Neural progenitor cell (in vitro differentiated cells): ENCODE measurements at regions not wholly inside any gene's neighbourhood (a gene's known extent, or its start where the extent isn't known, plus 50 kb on each side); places are given as distances from the start of the nearest gene placed in this dataset.

Experiments used
- DNase-seq: peaks from one replicate; pipeline ENCODE4 v3.0.0-alpha.2; 2016; ENCODE audit warnings: low spot score
- H2AFZ ChIP-seq: fragments of 200-600 bp; sonication (generic); replicated peaks from 2 replicates; pipeline ENCODE4 v1.6.1; 2016; ENCODE audit warnings: antibody characterized with exemption
- H3F3A ChIP-seq: fragments of 200-600 bp; sonication (generic); 2 replicates; pipeline ENCODE4 v1.6.1; 2016; ENCODE audit warnings: antibody characterized with exemption, low read depth
- H3K27ac ChIP-seq: fragments of 200-600 bp; sonication (generic); 2 replicates; pipeline ENCODE4 v1.5.1; 2016; ENCODE audit warnings: mild to moderate bottlenecking
- H3K27me3 ChIP-seq: fragments of 200-600 bp; sonication (generic); 2 replicates; pipeline ENCODE4 v1.6.1; 2016; ENCODE audit warnings: mild to moderate bottlenecking, moderate library complexity
- H3K36me3 ChIP-seq: fragments of 200-600 bp; sonication (generic); 2 replicates; pipeline ENCODE4 v1.5.1; 2016
- H3K4me1 ChIP-seq: fragments of 200-600 bp; sonication (generic); 2 replicates; pipeline ENCODE4 v1.6.1; 2016; ENCODE audit warnings: mixed run types
- H3K4me2 ChIP-seq: fragments of 200-600 bp; sonication (generic); 2 replicates; pipeline ENCODE4 v1.6.1; 2016
- H3K4me3 ChIP-seq: fragments of 200-600 bp; sonication (generic); 2 replicates; pipeline ENCODE4 v1.5.1; 2016
- H3K79me2 ChIP-seq: fragments of 200-600 bp; sonication (generic); 2 replicates; pipeline ENCODE4 v1.6.1; 2016; ENCODE audit warnings: low read depth
- H3K9ac ChIP-seq: fragments of 200-600 bp; sonication (generic); 2 replicates; pipeline ENCODE4 v1.6.1; 2016
- H3K9me3 ChIP-seq: fragments of 200-600 bp; sonication (generic); 2 replicates; pipeline ENCODE4 v1.5.1; 2016; ENCODE audit warnings: low read depth
- H4K20me1 ChIP-seq: fragments of 200-600 bp; sonication (generic); 2 replicates; pipeline ENCODE4 v1.6.1; 2016; ENCODE audit warnings: low read depth
- H3K27ac Mint-ChIP-seq: 3 replicates; pipeline ENCODE4 v1.8.0; 2021; ENCODE audit warnings: mixed read lengths
- H3K27me3 Mint-ChIP-seq: 2 replicates; pipeline ENCODE4 v1.8.0; 2022; ENCODE audit warnings: low read depth, mild to moderate bottlenecking, inconsistent platforms, moderate library complexity, mixed read lengths; ENCODE audit not compliant: insufficient read depth
- H3K36me3 Mint-ChIP-seq: 3 replicates; pipeline ENCODE4 v1.8.0; 2021; ENCODE audit warnings: mixed read lengths
- H3K4me1 Mint-ChIP-seq: 3 replicates; pipeline ENCODE4 v1.8.0; 2021; ENCODE audit warnings: mixed read lengths
- H3K4me3 Mint-ChIP-seq: 3 replicates; pipeline ENCODE4 v1.8.0; 2021; ENCODE audit warnings: mild to moderate bottlenecking, moderate library complexity, mixed read lengths
- H3K9me3 Mint-ChIP-seq: 3 replicates; pipeline ENCODE4 v1.8.0; 2020; ENCODE audit warnings: mixed read lengths
- EZH2 ChIP-seq: fragments of 200-600 bp; sonication (generic); IDR thresholded peaks from 2 replicates; pipeline ENCODE4 v1.6.1; 2017; ENCODE audit warnings: antibody characterized with exemption, mild to moderate bottlenecking, moderate library complexity
- EZH2phosphoT487 ChIP-seq: fragments of 200-600 bp; sonication (generic); IDR thresholded peaks from 2 replicates; pipeline ENCODE4 v1.6.1; 2017; ENCODE audit warnings: antibody characterized with exemption
- TF ChIP-seq, protein P1 (sequence below): fragments of 200-600 bp; sonication (generic); IDR thresholded peaks from 2 replicates; pipeline ENCODE4 v1.5.1; 2017; ENCODE audit warnings: antibody characterized with exemption, mild to moderate bottlenecking

DNA sequence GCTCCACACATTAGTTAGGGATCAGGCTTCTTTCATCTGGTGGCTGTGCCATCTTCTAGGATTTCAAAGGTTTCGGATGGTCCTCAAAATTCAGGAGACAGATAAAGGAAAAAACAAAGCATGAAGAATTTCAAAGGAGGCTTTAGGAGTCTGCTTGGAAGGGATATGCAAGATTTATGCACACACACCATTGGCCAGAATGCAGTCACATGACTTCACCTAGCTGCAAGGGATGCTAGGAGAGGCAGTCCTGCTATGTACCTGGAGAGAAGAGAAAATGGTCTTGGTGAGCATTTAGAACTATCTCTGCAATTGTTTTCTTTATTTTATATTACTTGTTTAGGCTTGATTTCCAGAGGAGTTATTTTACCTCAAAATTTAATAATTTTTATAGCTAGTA, 174.6 kb downstream of the PCTP start:
- no peak overlapping the region for H3K4me3 Mint-ChIP-seq

DNA sequence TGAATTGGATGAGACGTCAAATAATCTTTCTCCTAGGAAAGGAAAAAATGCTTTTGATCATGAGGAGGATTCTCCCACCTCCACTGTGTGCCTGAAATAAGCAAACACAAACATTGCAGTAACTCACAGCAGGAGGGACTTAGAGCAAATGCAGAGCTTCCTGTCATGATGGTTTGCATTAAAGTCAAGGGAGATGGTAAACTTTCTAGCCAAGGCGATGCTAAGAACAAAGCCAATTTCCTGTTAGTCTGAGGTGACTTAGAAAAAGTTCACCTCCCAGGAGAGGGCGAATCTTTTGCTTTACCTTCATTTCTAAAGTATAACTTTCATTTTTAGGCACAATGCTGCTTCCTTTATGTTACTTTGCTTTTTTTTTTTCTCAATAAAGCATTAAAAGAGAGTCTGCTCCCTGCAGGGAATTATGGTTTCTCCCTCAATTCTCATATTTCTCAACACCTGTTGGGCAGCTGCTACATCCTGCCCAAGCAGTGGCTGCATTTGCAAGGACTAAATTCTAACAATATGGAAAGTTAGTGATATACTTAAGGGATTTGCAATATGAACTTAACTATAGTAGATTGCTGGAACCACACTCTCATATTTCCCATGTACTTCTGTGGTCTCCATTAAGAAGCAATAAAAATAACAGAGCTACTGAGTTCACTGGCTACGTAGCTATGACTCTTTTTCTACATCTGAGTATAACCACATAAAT, 175.6 kb downstream of the PCTP start:
- H3K4me1 ChIP-seq = peaks cover 7% of the 10 kb centered on the region
- no peaks in the 10 kb centered on the region for H3K79me2 ChIP-seq
- no peaks in the 10 kb centered on the region for H4K20me1 ChIP-seq
- Mint-ChIP-seq H3K27me3 (peaks cover 3% of the 10 kb centered on the region), H3K9me3 (peaks cover 3% of the 10 kb centered on the region), H3K4me3 (no peak overlapping the region), H3K27ac (no peak overlapping the region), H3K4me1 (peaks cover 2% of the 10 kb centered on the region), H3K36me3 (no peaks in the 10 kb centered on the region)
- H3K9me3 ChIP-seq = peaks cover 5% of the 10 kb centered on the region
- TF ChIP-seq EZH2phosphoT487 = no peak
- TF ChIP-seq, protein P1, sequence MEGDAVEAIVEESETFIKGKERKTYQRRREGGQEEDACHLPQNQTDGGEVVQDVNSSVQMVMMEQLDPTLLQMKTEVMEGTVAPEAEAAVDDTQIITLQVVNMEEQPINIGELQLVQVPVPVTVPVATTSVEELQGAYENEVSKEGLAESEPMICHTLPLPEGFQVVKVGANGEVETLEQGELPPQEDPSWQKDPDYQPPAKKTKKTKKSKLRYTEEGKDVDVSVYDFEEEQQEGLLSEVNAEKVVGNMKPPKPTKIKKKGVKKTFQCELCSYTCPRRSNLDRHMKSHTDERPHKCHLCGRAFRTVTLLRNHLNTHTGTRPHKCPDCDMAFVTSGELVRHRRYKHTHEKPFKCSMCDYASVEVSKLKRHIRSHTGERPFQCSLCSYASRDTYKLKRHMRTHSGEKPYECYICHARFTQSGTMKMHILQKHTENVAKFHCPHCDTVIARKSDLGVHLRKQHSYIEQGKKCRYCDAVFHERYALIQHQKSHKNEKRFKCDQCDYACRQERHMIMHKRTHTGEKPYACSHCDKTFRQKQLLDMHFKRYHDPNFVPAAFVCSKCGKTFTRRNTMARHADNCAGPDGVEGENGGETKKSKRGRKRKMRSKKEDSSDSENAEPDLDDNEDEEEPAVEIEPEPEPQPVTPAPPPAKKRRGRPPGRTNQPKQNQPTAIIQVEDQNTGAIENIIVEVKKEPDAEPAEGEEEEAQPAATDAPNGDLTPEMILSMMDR = no peak
- TF ChIP-seq EZH2 = no peak
- H3K27me3 ChIP-seq = no peaks in the 10 kb centered on the region
- no peak overlapping the region for H2AFZ ChIP-seq
- DNase-seq = no peak
- H3F3A ChIP-seq = no peaks in the 10 kb centered on the region
- H3K27ac ChIP-seq = no peak overlapping the region
- no peak overlapping the region for H3K4me3 ChIP-seq
- no peak overlapping the region for H3K9ac ChIP-seq
- H3K36me3 ChIP-seq = no peaks in the 10 kb centered on the region
- no peak overlapping the region for H3K4me2 ChIP-seq

More for the DNA sequence above, 174.6 kb downstream of the PCTP start:
- H3K27me3 Mint-ChIP-seq = peaks cover 3% of the 10 kb centered on the region
- Histone ChIP-seq H3K79me2 (no peaks in the 10 kb centered on the region), H3K4me1 (peaks cover 7% of the 10 kb centered on the region), H4K20me1 (no peaks in the 10 kb centered on the region), H3F3A (no peaks in the 10 kb centered on the region), H3K9ac (no peak overlapping the region), H3K4me3 (no peak overlapping the region), H2AFZ (no peak overlapping the region), H3K4me2 (no peak overlapping the region), H3K27ac (no peak overlapping the region), H3K36me3 (no peaks in the 10 kb centered on the region), H3K27me3 (no peaks in the 10 kb centered on the region), H3K9me3 (peaks cover 5% of the 10 kb centered on the region)
- TF ChIP-seq, protein P1 = no peak
- no peak for TF ChIP-seq EZH2
- TF ChIP-seq EZH2phosphoT487 = no peak
- peaks cover 2% of the 10 kb centered on the region for H3K4me1 Mint-ChIP-seq
- DNase-seq = no peak
- no peak overlapping the region for H3K27ac Mint-ChIP-seq
- H3K9me3 Mint-ChIP-seq = peaks cover 3% of the 10 kb centered on the region
- no peaks in the 10 kb centered on the region for H3K36me3 Mint-ChIP-seq

DNA sequence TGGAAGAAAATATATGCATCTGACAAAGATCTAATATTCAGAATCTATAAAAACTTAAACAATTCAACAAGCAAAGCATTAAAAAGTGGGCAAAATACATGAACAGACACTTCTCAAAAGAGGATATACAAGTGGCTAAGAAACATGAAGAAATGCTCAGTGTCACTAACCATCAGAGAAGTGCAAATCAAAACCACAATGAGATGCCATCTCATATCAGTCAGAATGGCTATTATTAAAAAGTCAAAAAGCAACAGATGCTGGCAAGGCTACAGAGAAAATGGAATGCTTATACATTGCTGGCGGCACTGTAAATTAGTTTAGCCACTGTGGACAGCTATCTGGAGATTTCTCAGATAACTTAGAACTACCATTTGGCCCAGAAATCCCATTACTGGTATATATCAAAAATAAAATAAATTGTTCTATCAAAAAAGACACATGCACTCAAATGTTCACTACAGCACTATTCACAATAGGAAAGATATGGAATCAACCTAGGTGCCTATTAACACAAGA, 179.5 kb downstream of the PCTP start:
- TF ChIP-seq EZH2 = no peak
- no peak for TF ChIP-seq EZH2phosphoT487
- TF ChIP-seq, protein P1 = no peak
- H2AFZ ChIP-seq = no peak overlapping the region

More for the DNA sequence above, 179.5 kb downstream of the PCTP start:
- Histone ChIP-seq H3K9me3 (peaks cover 1% of the 10 kb centered on the region), H4K20me1 (no peaks in the 10 kb centered on the region), H3K27ac (no peak overlapping the region), H3K36me3 (no peaks in the 10 kb centered on the region), H3K27me3 (no peaks in the 10 kb centered on the region), H3K79me2 (no peaks in the 10 kb centered on the region), H3K9ac (no peak overlapping the region), H3K4me2 (no peak overlapping the region), H3K4me3 (no peak overlapping the region), H3K4me1 (peaks cover 7% of the 10 kb centered on the region), H3F3A (no peaks in the 10 kb centered on the region)
- peaks cover 1% of the 10 kb centered on the region for H3K9me3 Mint-ChIP-seq
- DNase-seq = no peak
- H3K27ac Mint-ChIP-seq = no peak overlapping the region
- no peak overlapping the region for H3K4me3 Mint-ChIP-seq
- H3K36me3 Mint-ChIP-seq = no peaks in the 10 kb centered on the region
- peaks cover 3% of the 10 kb centered on the region for H3K27me3 Mint-ChIP-seq
- peaks cover 2% of the 10 kb centered on the region for H3K4me1 Mint-ChIP-seq
